ENCODE measurements at regions not wholly inside any gene's neighbourhood (a gene's known extent, or its start where the extent isn't known, plus 50 kb on each side); places are given as distances from the start of the nearest gene placed in this dataset.
A peak's percentile ranks its signal among the peaks of the same experiment; 100 is the strongest.

- Histone ChIP-seq H2AFZ (ENCODE audit: low read depth, low read length) (no peak overlapping the region), H3K4me3 (no peak overlapping the region), H3K79me2 (ENCODE audit: control insufficient read depth, insufficient read depth, low read length) (no peaks in the 10 kb centered on the region), H3K36me3 (ENCODE audit: control insufficient read depth, insufficient read depth, low read length) (no peaks in the 10 kb centered on the region), H3K27me3 (ENCODE audit: control insufficient read depth in 2 of 2, insufficient read depth in 2 of 2, low read length in 2 of 2) (no peaks in the 10 kb centered on the region; a peak in 1 of 5 replicates), H3K9ac (ENCODE audit: insufficient read depth in 1 of 2, low read depth in 2 of 2, low read length in 2 of 2) (no peak overlapping the region), H3K4me1 (replicated peaks in 1 of 2; ENCODE audit: control insufficient read depth in 2 of 2, insufficient read depth in 2 of 2, low read length in 2 of 2) (no peaks in the 10 kb centered on the region), H3K4me2 (ENCODE audit: insufficient read depth, low read length) (no peak overlapping the region), H3K9me1 (ENCODE audit: control insufficient read depth, insufficient read depth, low read length) (no peaks in the 10 kb centered on the region), H3K9me3 (replicated peaks; ENCODE audit: control insufficient read depth, insufficient read depth, low read depth, low read length) (no peaks in the 10 kb centered on the region), H3K27ac (ENCODE audit: extremely low read depth, low read depth, low read length) (no peak overlapping the region), H4K20me1 (replicated peaks; ENCODE audit: control insufficient read depth, insufficient read depth, low read length) (no peaks in the 10 kb centered on the region)
- BruUV-seq (replicated peaks) = no TSS peak
- FAIRE-seq (no peak), DNase-seq (ENCODE audit: extremely low read depth in 1 of 4, low spot score in 3 of 4) (no peak), ATAC-seq (no peak)
- in situ Hi-C loops (cut with MboI) = no loop called here
- ChIA-PET POLR2A (interaction anchor here (0.6 to 1.6 kb wide), 2 partner anchors 9 to 15 kb away, joined by 3 read pairs; no protein-coding TSS in a partner anchor), CTCF (ENCODE audit: low intra/inter-chr PET ratio) (no interaction called here)
- TF ChIP-seq EP300 (IDR thresholded peaks at IDR 0.05; ENCODE audit: low read length) (no peak), MTA3 (IDR thresholded peaks at IDR 0.05; ENCODE audit: borderline replicate concordance) (no peak), KHSRP (IDR thresholded peaks at IDR 0.05) (no peak)
- intact Hi-C loops (cut with micrococcal nuclease) = no loop called here
- 1% methylated on average over 8 of the region's 8 CpGs for WGBS (ENCODE audit: insufficient coverage, low coverage, missing lambda C conversion rate)
Measured at GRCh38 chr3:40886660-40887425, 312.5 kb upstream of the CTNNB1 start.

- Histone ChIP-seq H3K9me1 (ENCODE audit: control insufficient read depth, insufficient read depth, low read length) (no peaks in the 10 kb centered on the region), H3K9ac (ENCODE audit: insufficient read depth in 1 of 2, low read depth in 2 of 2, low read length in 2 of 2) (no peak overlapping the region), H3K27ac (ENCODE audit: extremely low read depth, low read depth, low read length) (no peak overlapping the region), H3K79me2 (ENCODE audit: control insufficient read depth, insufficient read depth, low read length) (no peaks in the 10 kb centered on the region), H3K4me3 (no peak overlapping the region), H3K4me1 (replicated peaks in 1 of 2; ENCODE audit: control insufficient read depth in 2 of 2, insufficient read depth in 2 of 2, low read length in 2 of 2) (no peaks in the 10 kb centered on the region), H3K27me3 (ENCODE audit: control insufficient read depth in 2 of 2, insufficient read depth in 2 of 2, low read length in 2 of 2) (no peaks in the 10 kb centered on the region; a peak in 1 of 5 replicates), H3K36me3 (ENCODE audit: control insufficient read depth, insufficient read depth, low read length) (no peaks in the 10 kb centered on the region), H3K9me3 (replicated peaks; ENCODE audit: control insufficient read depth, insufficient read depth, low read depth, low read length) (no peaks in the 10 kb centered on the region), H4K20me1 (replicated peaks; ENCODE audit: control insufficient read depth, insufficient read depth, low read length) (no peaks in the 10 kb centered on the region), H3K4me2 (ENCODE audit: insufficient read depth, low read length) (no peak overlapping the region), H2AFZ (ENCODE audit: low read depth, low read length) (no peak overlapping the region)
- 0% methylated on average over 3 of the region's 3 CpGs for WGBS (ENCODE audit: insufficient coverage, low coverage, missing lambda C conversion rate)
- in situ Hi-C loops (cut with MboI) (no loop called here), intact Hi-C loops (cut with micrococcal nuclease) (no loop called here)
- FAIRE-seq (no peak), ATAC-seq (no peak), DNase-seq (ENCODE audit: extremely low read depth in 1 of 4, low spot score in 3 of 4) (no peak)
- TF ChIP-seq KDM5B (IDR thresholded peaks at IDR 0.05; ENCODE audit: insufficient replicate concordance, low read depth, low read length) (no peak), MAFG (tag; conservative IDR thresholded peaks at IDR 0.05) (peak; percentile 55; the same call in 1 of the 2 replicates), ZNF316 (IDR thresholded peaks at IDR 0.05) (peak; percentile 22; the same call in 1 of the 2 replicates), CEBPG (CRISPR knock-in tag; IDR thresholded peaks at IDR 0.05) (no peak), CEBPG (tag; conservative IDR thresholded peaks at IDR 0.05 in 1 of 2, IDR thresholded peaks at IDR 0.05 in 1 of 2) (no peak), NFE2 (IDR thresholded peaks at IDR 0.05; ENCODE audit: low read depth) (0 out of 2 replicates have a peak, but pooled peaks have one; percentile 19)
- ChIA-PET POLR2A (no interaction called here), CTCF (ENCODE audit: low intra/inter-chr PET ratio) (no interaction called here)
- BruUV-seq (replicated peaks) = no TSS peak
Measured at GRCh38 chr3:40891186-40891585, 308.1 kb upstream of the CTNNB1 start.
